ENCODE measurements at regions not wholly inside any gene's neighbourhood (a gene's known extent, or its start where the extent isn't known, plus 50 kb on each side); places are given as distances from the start of the nearest gene placed in this dataset.

GRCh38 chr20:59403261-59403961, 103.0 kb downstream of the EDN3 start:
- peak; percentile 14 for DNase-seq (ENCODE audit: low spot score)

- DNase-seq (ENCODE audit: low spot score), result no peak
Measured at GRCh38 chr20:59403962-59404314, 103.5 kb downstream of the EDN3 start.

- no peak for DNase-seq (ENCODE audit: low spot score)
Measured at GRCh38 chr20:59404749-59405148, 104.3 kb downstream of the EDN3 start.

GRCh38 chr20:59405226-59406200, 105.1 kb downstream of the EDN3 start:
- no peak for DNase-seq (ENCODE audit: low spot score)

- DNase-seq (ENCODE audit: low spot score), result no peak
Measured at GRCh38 chr20:59406446-59406845, 106.0 kb downstream of the EDN3 start.

GRCh38 chr20:59411170-59411569, 110.8 kb downstream of the EDN3 start:
- DNase-seq (ENCODE audit: low spot score), result no peak

- DNase-seq (ENCODE audit: low spot score), result no peak
Measured at GRCh38 chr20:59411589-59411988, 111.2 kb downstream of the EDN3 start.

GRCh38 chr20:59412181-59412580, 111.8 kb downstream of the EDN3 start:
- no peak for DNase-seq (ENCODE audit: low spot score)

GRCh38 chr20:59412875-59413284, 112.5 kb downstream of the EDN3 start:
- DNase-seq (ENCODE audit: low spot score), result no peak

- no peak for DNase-seq (ENCODE audit: low spot score)
Measured at GRCh38 chr20:59413326-59413865, 113.0 kb downstream of the EDN3 start.

DNA sequence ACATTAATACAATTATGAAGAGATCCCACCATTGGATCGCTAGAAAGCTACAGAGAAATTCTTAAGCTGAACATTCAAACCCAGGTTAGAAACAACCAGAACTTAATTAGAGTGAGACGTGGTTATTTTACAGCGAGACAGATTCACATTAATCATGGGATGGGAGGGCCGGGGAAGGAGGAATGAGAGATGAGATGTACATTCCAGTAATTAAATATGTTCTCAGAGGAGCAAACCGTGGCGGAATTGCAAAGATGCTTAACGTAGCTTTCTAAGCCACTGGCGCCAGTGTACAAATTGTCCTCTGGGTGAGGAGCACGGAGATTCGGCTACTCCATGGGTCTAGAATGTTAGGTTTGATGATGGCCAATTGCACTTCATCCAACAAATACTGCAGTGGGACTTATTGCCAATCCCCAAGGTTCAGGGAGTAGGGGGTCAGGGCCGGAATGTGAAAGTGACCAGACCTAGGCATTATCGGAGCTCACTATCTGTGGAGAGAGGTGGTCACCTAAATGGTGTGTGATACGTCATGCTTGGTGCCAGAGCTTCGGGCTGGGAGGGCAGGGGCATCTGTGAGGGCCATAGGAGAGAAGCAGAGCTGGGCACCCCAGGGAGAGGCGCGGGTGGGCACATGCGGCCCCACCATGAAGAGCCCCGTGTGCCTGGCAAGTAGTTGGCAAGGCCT, 114.7 kb downstream of the EDN3 start:
- no peak for DNase-seq (ENCODE audit: low spot score)

DNA sequence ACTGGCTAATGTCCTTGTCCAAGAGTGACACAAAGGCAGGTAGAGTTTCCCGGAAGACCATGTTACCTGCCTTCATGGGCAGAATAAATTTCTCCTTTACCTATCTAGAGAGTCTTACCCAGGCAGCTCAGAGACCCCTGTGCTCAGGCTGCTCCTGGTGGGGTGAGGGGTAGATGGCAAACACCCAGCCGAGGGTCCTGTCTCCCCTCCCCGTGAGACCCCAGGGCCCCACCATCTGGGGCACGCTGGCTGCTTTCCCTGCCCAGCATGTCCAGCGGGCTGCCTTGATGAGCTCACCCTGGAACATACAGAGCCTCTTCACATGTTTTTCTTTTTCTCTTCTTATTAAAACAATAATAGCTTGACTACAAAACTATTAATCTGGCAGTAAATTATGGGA, 116.5 kb downstream of the EDN3 start:
- DNase-seq (ENCODE audit: low spot score), result no peak

DNA sequence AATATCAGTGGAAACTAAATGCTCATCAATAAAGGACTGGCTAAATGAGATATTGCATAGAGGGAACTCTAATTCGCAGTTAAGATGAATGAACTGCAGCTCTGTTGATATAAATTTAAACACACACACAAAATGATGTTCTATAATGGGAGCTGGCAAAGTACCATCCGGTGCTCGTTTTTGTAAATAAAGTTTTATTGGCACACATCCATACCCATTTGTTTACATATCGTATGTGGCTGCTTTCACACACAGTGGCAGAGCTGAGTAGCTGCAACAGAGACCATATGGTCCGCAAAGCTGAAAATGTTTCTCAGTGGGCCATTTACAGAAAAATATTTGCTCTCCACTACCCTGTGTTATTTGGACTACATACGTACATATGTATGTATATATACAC, 120.7 kb downstream of the EDN3 start:
- no peak for DNase-seq (ENCODE audit: low spot score)

GRCh38 chr20:59421920-59422637, 121.7 kb downstream of the EDN3 start:
- no peak for DNase-seq (ENCODE audit: low spot score)

GRCh38 chr20:59422872-59423544, 122.6 kb downstream of the EDN3 start:
- no peak for DNase-seq (ENCODE audit: low spot score)

GRCh38 chr20:59424976-59425375, 124.6 kb downstream of the EDN3 start:
- no peak for DNase-seq (ENCODE audit: low spot score)

GRCh38 chr20:59425572-59425971, 125.2 kb downstream of the EDN3 start:
- no peak for DNase-seq (ENCODE audit: low spot score)

- no peak for DNase-seq (ENCODE audit: low spot score)
Measured at GRCh38 chr20:59428006-59428405, 127.6 kb downstream of the EDN3 start.

DNA sequence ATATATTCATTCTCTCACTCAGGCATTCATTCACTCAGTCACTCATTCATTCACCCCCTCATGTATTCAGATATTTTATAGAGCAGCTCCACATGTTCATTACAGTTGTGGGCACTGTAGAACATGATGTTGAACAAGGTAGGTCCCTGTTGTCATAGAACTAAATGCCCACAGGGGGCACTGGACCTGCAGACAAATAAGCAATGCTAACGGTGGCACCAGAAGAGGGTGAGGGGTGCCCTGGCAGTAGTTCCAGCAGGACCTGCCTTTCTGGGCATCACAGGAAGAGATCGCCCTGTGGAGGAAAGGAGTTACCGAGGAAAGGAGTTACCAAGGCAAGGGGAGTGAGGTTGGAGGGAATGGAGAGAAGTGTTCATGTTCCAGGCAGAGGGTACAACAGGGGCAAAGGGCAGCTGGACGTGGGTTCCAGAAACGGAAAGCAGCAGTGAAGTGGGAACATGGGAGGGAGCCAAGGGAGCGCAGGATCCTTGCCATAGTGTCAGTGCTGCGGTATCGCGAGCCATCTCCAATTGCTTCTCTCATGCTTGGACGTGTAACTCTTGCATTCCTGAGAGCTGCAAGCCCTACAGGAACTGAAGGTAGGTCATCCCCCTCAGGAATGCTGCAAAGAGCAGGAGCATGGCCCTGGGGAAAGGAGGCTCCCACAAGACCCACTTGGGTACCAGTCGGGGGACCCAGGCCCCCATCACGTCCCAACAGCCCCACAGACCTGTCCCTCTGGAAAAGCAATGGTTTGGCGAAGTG, 128.2 kb downstream of the EDN3 start:
- no peak for DNase-seq (ENCODE audit: low spot score)

- no peak for DNase-seq (ENCODE audit: low spot score)
Measured at GRCh38 chr20:59429396-59429795, 129.0 kb downstream of the EDN3 start.
